ENCODE measurements at regions not wholly inside any gene's neighbourhood (a gene's known extent, or its start where the extent isn't known, plus 50 kb on each side); places are given as distances from the start of the nearest gene placed in this dataset.

DNA sequence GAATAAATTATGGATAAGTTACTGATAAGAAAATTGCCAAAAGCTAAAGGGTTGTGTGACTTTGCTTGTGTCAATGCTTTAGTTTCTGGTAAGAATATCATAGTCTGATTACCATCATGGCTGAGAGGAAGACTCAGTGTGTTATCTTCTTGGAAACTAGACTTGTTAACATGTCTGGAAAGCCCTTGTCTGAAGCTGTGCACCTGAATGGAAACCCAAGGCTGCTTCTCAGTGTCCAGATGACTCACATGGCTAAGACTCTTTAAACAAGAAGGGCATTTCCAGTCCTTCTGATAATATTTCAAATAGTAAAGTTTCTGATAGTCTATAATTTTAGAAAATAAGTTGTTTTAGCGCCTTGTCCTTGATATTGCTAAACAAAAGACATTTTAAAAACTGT, 1092.7 kb downstream of the PLA2G4A start:
- TF ChIP-seq CTCF (IDR thresholded peaks at IDR 0.05) (no peak), POLR2A (IDR thresholded peaks at IDR 0.05; ENCODE audit: low read length) (no peak), SMC3 (IDR thresholded peaks at IDR 0.05) (no peak), KDM5A (IDR thresholded peaks at IDR 0.05) (no peak), CBX8 (IDR thresholded peaks at IDR 0.05) (no peak), HEYL (CRISPR knock-in tag; IDR thresholded peaks at IDR 0.05) (no peak), MAZ (IDR thresholded peaks at IDR 0.05; ENCODE audit: borderline replicate concordance, low read depth, low read length) (no peak)

Measured in A549 (cell line).